ENCODE measurements at regions not wholly inside any gene's neighbourhood (a gene's known extent, or its start where the extent isn't known, plus 50 kb on each side); places are given as distances from the start of the nearest gene placed in this dataset.

GRCh38 chr1:5812295-5812694 lies 179.9 kb downstream of the NPHP4 start:
- no peak for DNase-seq (ENCODE audit: low spot score)

- DNase-seq (ENCODE audit: low spot score), result no peak
These were observed 180.8 kb downstream of the NPHP4 start for GRCh38 chr1:5811419-5811818.

- no peak for DNase-seq (ENCODE audit: low spot score)
These were observed 181.5 kb downstream of the NPHP4 start for GRCh38 chr1:5810553-5811270.

GRCh38 chr1:5810131-5810530 lies 182.1 kb downstream of the NPHP4 start:
- no peak for DNase-seq (ENCODE audit: low spot score)

GRCh38 chr1:5809207-5809788 lies 182.9 kb downstream of the NPHP4 start:
- DNase-seq (ENCODE audit: low spot score), result no peak

- DNase-seq (ENCODE audit: low spot score), result no peak
These were observed 188.4 kb downstream of the NPHP4 start for GRCh38 chr1:5803851-5804250.

GRCh38 chr1:5802606-5803005 lies 189.6 kb downstream of the NPHP4 start:
- no peak for DNase-seq (ENCODE audit: low spot score)

GRCh38 chr1:5798904-5799303 lies 193.3 kb downstream of the NPHP4 start:
- DNase-seq (ENCODE audit: low spot score), result no peak

GRCh38 chr1:5798151-5798730 lies 194.0 kb downstream of the NPHP4 start:
- no peak for DNase-seq (ENCODE audit: low spot score)

GRCh38 chr1:5796028-5796427 lies 196.2 kb downstream of the NPHP4 start:
- no peak for DNase-seq (ENCODE audit: low spot score)

- no peak for DNase-seq (ENCODE audit: low spot score)
These were observed 197.9 kb downstream of the NPHP4 start for GRCh38 chr1:5794279-5794678.

- no peak for DNase-seq (ENCODE audit: low spot score)
These were observed 198.7 kb downstream of the NPHP4 start for GRCh38 chr1:5793516-5793915.

- DNase-seq (ENCODE audit: low spot score), result no peak
These were observed 211.1 kb downstream of the NPHP4 start for GRCh38 chr1:5781079-5781478.

- DNase-seq (ENCODE audit: low spot score), result no peak
These were observed 211.9 kb downstream of the NPHP4 start for GRCh38 chr1:5780324-5780716.

GRCh38 chr1:5779608-5780323 lies 212.5 kb downstream of the NPHP4 start:
- DNase-seq (ENCODE audit: low spot score), result no peak

GRCh38 chr1:5776035-5776550 lies 216.1 kb downstream of the NPHP4 start:
- no peak for DNase-seq (ENCODE audit: low spot score)

GRCh38 chr1:5774019-5774418 lies 218.2 kb downstream of the NPHP4 start:
- DNase-seq (ENCODE audit: low spot score), result no peak

- no peak for DNase-seq (ENCODE audit: low spot score)
These were observed 220.4 kb downstream of the NPHP4 start for GRCh38 chr1:5771788-5772187.

- no peak for DNase-seq (ENCODE audit: low spot score)
These were observed 221.1 kb downstream of the NPHP4 start for GRCh38 chr1:5770981-5771765.

- no peak for DNase-seq (ENCODE audit: low spot score)
These were observed 222.5 kb downstream of the NPHP4 start for GRCh38 chr1:5769760-5770159.

GRCh38 chr1:5769146-5769545 lies 223.1 kb downstream of the NPHP4 start:
- no peak for DNase-seq (ENCODE audit: low spot score)

GRCh38 chr1:5768014-5768413 lies 224.2 kb downstream of the NPHP4 start:
- no peak for DNase-seq (ENCODE audit: low spot score)
